Stomach (tissue), 4 donors: ENCODE measurements at regions not wholly inside any gene's neighbourhood (a gene's known extent, or its start where the extent isn't known, plus 50 kb on each side); places are given as distances from the start of the nearest gene placed in this dataset.

Experiments used
- EP300 ChIP-seq: sonication (generic); formaldehyde crosslinking; IDR thresholded peaks from one replicate; pipeline ENCODE4 v1.6.1; 2017; ENCODE audit warnings: antibody characterized with exemption
- POLR2AphosphoS5 ChIP-seq, 3 donors: sonication (generic); formaldehyde crosslinking; IDR thresholded peaks; one replicate each; pipeline ENCODE4 v1.6.1; 2016; ENCODE audit warnings: antibody characterized with exemption in 3 of 3
- TF ChIP-seq, protein P1 (sequence below), 7 experiments: fragments of 450-650 bp in 4 of 7; fragments of 200-600 bp in 3 of 7; sonication (generic) in 3 of 7; IDR thresholded peaks; one replicate each; pipeline ENCODE4 v1.5.1; 2016 to 2019; ENCODE audit warnings: antibody characterized with exemption in 7 of 7, control low read depth in 2 of 7, mild to moderate bottlenecking in 1 of 7

DNA sequence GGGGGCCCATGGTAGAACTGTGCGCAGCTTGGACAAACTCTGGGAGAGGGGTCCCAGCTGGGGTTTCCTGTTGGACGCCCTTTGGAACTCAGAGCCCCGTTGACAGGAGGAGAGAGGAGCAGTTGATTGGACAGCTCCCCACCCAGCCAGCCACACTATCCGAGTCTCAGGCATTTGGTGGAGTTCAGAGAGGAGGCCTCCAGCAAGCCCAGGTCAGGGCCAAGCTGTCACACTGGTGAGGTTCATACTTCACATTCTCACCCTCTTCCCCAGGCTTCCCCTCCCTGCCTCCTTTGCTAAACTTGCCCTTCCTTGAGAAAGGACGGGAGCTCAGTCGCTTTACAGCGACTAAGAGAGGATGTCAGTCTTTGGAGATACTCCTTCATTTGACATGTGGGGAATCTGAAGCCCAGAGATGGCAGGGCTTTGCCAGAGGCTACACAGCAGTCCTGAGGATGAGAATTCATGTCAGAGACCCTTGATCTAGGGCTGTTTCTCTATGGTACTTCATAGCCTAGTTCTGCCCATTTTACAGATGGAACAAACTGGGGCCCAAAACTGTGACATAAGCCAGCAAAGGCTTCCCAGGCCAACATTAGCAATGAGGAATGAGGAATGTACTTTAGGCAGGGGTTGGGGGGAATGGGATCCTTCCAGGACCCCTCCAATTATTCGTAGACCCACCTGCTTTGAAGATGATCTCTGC lies 142.2 kb downstream of the SMAD6 start:
- TF ChIP-seq POLR2AphosphoS5 (IDR thresholded peaks at IDR 0.05) (no peak), EP300 (no peak)
- TF ChIP-seq, protein P1, sequence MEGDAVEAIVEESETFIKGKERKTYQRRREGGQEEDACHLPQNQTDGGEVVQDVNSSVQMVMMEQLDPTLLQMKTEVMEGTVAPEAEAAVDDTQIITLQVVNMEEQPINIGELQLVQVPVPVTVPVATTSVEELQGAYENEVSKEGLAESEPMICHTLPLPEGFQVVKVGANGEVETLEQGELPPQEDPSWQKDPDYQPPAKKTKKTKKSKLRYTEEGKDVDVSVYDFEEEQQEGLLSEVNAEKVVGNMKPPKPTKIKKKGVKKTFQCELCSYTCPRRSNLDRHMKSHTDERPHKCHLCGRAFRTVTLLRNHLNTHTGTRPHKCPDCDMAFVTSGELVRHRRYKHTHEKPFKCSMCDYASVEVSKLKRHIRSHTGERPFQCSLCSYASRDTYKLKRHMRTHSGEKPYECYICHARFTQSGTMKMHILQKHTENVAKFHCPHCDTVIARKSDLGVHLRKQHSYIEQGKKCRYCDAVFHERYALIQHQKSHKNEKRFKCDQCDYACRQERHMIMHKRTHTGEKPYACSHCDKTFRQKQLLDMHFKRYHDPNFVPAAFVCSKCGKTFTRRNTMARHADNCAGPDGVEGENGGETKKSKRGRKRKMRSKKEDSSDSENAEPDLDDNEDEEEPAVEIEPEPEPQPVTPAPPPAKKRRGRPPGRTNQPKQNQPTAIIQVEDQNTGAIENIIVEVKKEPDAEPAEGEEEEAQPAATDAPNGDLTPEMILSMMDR (IDR thresholded peaks at IDR 0.05) = no peak
